ENCODE measurements at regions not wholly inside any gene's neighbourhood (a gene's known extent, or its start where the extent isn't known, plus 50 kb on each side); places are given as distances from the start of the nearest gene placed in this dataset.

DNA sequence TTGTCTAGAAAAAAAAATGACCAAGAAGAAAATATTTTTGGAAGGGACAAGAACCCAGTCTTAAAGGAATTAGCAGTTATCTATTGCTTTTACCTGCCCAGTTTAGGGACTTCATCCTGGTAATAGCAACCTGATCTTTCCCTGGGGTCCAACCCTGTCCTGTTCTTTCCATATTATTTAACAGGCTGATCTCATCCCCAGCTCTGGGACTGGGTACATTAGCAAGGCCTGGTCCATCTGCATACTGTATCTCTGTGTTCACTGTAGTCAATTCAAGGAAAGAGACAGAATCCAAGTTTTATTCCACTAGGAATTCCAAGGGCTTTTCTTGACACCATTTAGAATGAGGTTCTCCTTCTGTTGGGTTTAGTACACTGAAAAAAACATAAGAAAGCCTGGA, 191.7 kb upstream of the GADL1 start:
- TF ChIP-seq, protein P1, sequence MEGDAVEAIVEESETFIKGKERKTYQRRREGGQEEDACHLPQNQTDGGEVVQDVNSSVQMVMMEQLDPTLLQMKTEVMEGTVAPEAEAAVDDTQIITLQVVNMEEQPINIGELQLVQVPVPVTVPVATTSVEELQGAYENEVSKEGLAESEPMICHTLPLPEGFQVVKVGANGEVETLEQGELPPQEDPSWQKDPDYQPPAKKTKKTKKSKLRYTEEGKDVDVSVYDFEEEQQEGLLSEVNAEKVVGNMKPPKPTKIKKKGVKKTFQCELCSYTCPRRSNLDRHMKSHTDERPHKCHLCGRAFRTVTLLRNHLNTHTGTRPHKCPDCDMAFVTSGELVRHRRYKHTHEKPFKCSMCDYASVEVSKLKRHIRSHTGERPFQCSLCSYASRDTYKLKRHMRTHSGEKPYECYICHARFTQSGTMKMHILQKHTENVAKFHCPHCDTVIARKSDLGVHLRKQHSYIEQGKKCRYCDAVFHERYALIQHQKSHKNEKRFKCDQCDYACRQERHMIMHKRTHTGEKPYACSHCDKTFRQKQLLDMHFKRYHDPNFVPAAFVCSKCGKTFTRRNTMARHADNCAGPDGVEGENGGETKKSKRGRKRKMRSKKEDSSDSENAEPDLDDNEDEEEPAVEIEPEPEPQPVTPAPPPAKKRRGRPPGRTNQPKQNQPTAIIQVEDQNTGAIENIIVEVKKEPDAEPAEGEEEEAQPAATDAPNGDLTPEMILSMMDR (conservative IDR thresholded peaks at IDR 0.05; ENCODE audit: low read length): no peak
- no peak for TF ChIP-seq EZH2phosphoT487 (IDR thresholded peaks at IDR 0.05; ENCODE audit: borderline replicate concordance)

All from Loucy (cell line).